ENCODE measurements at regions not wholly inside any gene's neighbourhood (a gene's known extent, or its start where the extent isn't known, plus 50 kb on each side); places are given as distances from the start of the nearest gene placed in this dataset.

DNA sequence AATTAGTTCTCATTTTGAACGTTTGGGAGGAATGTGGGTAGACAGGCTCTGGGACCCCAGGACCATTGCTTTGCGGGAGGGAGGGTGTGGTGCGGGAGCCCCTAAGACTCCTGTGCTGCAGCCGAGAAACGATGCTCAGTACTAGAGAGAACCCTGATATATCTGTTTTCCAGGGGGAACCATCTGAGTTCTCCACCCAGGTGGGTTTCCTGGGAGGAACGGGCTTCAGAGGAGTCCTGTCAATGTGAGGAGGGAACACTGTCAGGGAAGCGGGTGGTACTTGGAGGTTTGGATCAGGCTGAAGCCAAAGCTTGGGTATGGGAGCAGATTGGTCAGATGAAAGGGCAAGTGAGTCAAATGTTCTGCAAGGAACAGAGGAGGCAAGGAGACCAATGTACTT is 358.0 kb downstream of the FGF9 start:
- H3K9me1 ChIP-seq (ENCODE audit: insufficient read depth, low read length): no peaks in the 10 kb centered on the region
- WGBS, 2 experiments (ENCODE audit: extremely low coverage in 2 of 2, insufficient read length in 1 of 2): 91% methylated on average over 5 of the region's 7 CpGs; no CpG with 5 or more reads in 1 of the 2 experiments
- no peak overlapping the region for H2BK20ac ChIP-seq (ENCODE audit: low read depth, low read length)
- H3K4me3 ChIP-seq (ENCODE audit: insufficient read depth, low read depth, low read length): no peak overlapping the region
- H3K36me3 ChIP-seq (ENCODE audit: control insufficient read depth, insufficient read depth, low read length): no peaks in the 10 kb centered on the region
- in situ Hi-C loops (cut with MboI; ENCODE audit: low sequenced_read_pairs) (no loop called here), dilution Hi-C loops (cut with HindIII; ENCODE audit: low sequenced_read_pairs, unreplicated experiment) (no loop called here), intact Hi-C loops (cut with micrococcal nuclease) (no loop called here)
- H3K4me1 ChIP-seq (ENCODE audit: control insufficient read depth, insufficient read depth, low read length): no peaks in the 10 kb centered on the region
- no peak overlapping the region for H4K5ac ChIP-seq (ENCODE audit: low read depth, low read length)
- no peak overlapping the region for H2BK5ac ChIP-seq (ENCODE audit: low read depth, low read length, poor library complexity, severe bottlenecking)
- no peak for ATAC-seq (ENCODE audit: low read depth)
- H3K4me2 ChIP-seq (ENCODE audit: low read depth, low read length): no peak overlapping the region
- H3K23ac ChIP-seq (ENCODE audit: low read depth, low read length): no peak overlapping the region
- H4K20me1 ChIP-seq (ENCODE audit: insufficient read depth, low read length): no peaks in the 10 kb centered on the region
- no peak overlapping the region for H4K8ac ChIP-seq (ENCODE audit: low read depth in 2 of 2, low read length in 2 of 2)
- H3K18ac ChIP-seq (ENCODE audit: low read depth, low read length): no peak overlapping the region
- no peak overlapping the region for H2AK5ac ChIP-seq (ENCODE audit: low read depth, low read length)
- TF ChIP-seq BHLHE40 (IDR thresholded peaks at IDR 0.05; ENCODE audit: low read depth, low read length): no peak
- TF ChIP-seq CEBPB (IDR thresholded peaks at IDR 0.05; ENCODE audit: low read depth, low read length): no peak
- TF ChIP-seq, protein P1, sequence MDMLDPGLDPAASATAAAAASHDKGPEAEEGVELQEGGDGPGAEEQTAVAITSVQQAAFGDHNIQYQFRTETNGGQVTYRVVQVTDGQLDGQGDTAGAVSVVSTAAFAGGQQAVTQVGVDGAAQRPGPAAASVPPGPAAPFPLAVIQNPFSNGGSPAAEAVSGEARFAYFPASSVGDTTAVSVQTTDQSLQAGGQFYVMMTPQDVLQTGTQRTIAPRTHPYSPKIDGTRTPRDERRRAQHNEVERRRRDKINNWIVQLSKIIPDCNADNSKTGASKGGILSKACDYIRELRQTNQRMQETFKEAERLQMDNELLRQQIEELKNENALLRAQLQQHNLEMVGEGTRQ (IDR thresholded peaks at IDR 0.05; ENCODE audit: low read depth, low read length): no peak
- no peak for TF ChIP-seq CHD1 (IDR thresholded peaks at IDR 0.05; ENCODE audit: low read depth, low read length)
- no peak for TF ChIP-seq POLR2A (IDR thresholded peaks at IDR 0.05; ENCODE audit: low read depth, low read length)
- no peak for TF ChIP-seq NFE2L2 (IDR thresholded peaks at IDR 0.05; ENCODE audit: low read depth, low read length)
- TF ChIP-seq, protein P2, sequence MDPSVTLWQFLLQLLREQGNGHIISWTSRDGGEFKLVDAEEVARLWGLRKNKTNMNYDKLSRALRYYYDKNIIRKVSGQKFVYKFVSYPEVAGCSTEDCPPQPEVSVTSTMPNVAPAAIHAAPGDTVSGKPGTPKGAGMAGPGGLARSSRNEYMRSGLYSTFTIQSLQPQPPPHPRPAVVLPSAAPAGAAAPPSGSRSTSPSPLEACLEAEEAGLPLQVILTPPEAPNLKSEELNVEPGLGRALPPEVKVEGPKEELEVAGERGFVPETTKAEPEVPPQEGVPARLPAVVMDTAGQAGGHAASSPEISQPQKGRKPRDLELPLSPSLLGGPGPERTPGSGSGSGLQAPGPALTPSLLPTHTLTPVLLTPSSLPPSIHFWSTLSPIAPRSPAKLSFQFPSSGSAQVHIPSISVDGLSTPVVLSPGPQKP (IDR thresholded peaks at IDR 0.05; ENCODE audit: borderline replicate concordance, low read depth, low read length): no peak
- TF ChIP-seq, protein P3, sequence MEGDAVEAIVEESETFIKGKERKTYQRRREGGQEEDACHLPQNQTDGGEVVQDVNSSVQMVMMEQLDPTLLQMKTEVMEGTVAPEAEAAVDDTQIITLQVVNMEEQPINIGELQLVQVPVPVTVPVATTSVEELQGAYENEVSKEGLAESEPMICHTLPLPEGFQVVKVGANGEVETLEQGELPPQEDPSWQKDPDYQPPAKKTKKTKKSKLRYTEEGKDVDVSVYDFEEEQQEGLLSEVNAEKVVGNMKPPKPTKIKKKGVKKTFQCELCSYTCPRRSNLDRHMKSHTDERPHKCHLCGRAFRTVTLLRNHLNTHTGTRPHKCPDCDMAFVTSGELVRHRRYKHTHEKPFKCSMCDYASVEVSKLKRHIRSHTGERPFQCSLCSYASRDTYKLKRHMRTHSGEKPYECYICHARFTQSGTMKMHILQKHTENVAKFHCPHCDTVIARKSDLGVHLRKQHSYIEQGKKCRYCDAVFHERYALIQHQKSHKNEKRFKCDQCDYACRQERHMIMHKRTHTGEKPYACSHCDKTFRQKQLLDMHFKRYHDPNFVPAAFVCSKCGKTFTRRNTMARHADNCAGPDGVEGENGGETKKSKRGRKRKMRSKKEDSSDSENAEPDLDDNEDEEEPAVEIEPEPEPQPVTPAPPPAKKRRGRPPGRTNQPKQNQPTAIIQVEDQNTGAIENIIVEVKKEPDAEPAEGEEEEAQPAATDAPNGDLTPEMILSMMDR (conservative IDR thresholded peaks at IDR 0.05; ENCODE audit: low read depth, low read length): no peak
- TF ChIP-seq RAD21 (IDR thresholded peaks at IDR 0.05; ENCODE audit: low read length): no peak
- TF ChIP-seq MAZ (IDR thresholded peaks at IDR 0.05; ENCODE audit: borderline replicate concordance, low read depth, low read length): no peak
- no peak for TF ChIP-seq SMC3 (IDR thresholded peaks at IDR 0.05; ENCODE audit: low read depth, low read length)
- TF ChIP-seq RFX5 (IDR thresholded peaks at IDR 0.05; ENCODE audit: low read depth, low read length): no peak
- TF ChIP-seq MXI1 (IDR thresholded peaks at IDR 0.05; ENCODE audit: borderline replicate concordance, low read depth, low read length): no peak
- TF ChIP-seq FOS (IDR thresholded peaks at IDR 0.05; ENCODE audit: low read depth, low read length): no peak
- TF ChIP-seq MAFK (IDR thresholded peaks at IDR 0.05; ENCODE audit: low read depth, low read length): no peak
- H3K14ac ChIP-seq (replicated peaks; ENCODE audit: low read depth, low read length): no peak overlapping the region
- H3K27me3 ChIP-seq (ENCODE audit: control insufficient read depth, insufficient read depth, low read length): peaks cover 13% of the 10 kb centered on the region; the same call in 1 of the 2 replicates
- H3K56ac ChIP-seq (ENCODE audit: extremely low read depth, insufficient read depth, low read length): no peak overlapping the region
- no peak overlapping the region for H4K91ac ChIP-seq (ENCODE audit: insufficient read depth, low read depth, low read length)
- no peak overlapping the region for H2AFZ ChIP-seq (replicated peaks; ENCODE audit: low read length, poor library complexity)
- H3K27ac ChIP-seq (ENCODE audit: insufficient read depth, low read length): no peak overlapping the region
- peaks cover 2% of the 10 kb centered on the region; the same call in 1 of the 2 replicates for H3K9me3 ChIP-seq (ENCODE audit: control insufficient read depth, insufficient read depth, low read length)
- ChIA-PET POLR2A (ENCODE audit: unreplicated experiment) (no interaction called here), CTCF (no interaction called here)
- H3K9ac ChIP-seq (ENCODE audit: low read depth, low read length): no peak overlapping the region
- no peak for DNase-seq
- no peak overlapping the region for H3K4ac ChIP-seq (ENCODE audit: low read depth, low read length)
- H2BK120ac ChIP-seq (ENCODE audit: low read depth, low read length): no peak overlapping the region
- no peak overlapping the region for H2AK9ac ChIP-seq (replicated peaks; ENCODE audit: low read depth, low read length, poor library complexity)
- no peak overlapping the region for H2BK15ac ChIP-seq (ENCODE audit: low read depth, low read length)
- no TSS peak for BruUV-seq (replicated peaks)
- no peaks in the 10 kb centered on the region for H3K79me1 ChIP-seq (ENCODE audit: low read depth in 1 of 2, low read length in 2 of 2)
